ENCODE measurements at regions not wholly inside any gene's neighbourhood (a gene's known extent, or its start where the extent isn't known, plus 50 kb on each side); places are given as distances from the start of the nearest gene placed in this dataset.
"Not testable (repeated sequence)": the region's sequence is repeated elsewhere in the genome, so short reads cannot be mapped to it uniquely, and the experiment has no call there.

DNA sequence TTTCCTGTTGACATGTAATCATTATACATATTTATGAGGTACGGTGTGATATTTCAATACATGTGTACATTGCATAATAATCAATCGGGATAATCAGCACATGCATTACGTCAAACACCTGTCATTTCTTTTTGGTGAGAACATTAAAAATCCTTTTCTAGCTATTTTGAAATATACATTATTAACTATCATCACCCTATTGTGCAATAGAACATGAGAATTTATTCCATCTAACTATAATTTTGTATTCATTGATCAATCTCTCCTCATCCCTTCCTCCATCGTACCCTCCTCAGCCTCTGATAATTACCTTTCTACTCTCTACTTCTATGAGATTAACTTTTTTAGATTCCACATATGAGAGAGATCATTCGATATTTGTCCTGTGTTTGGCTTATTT, 170.9 kb upstream of the GHR start:
- no peak for DNase-seq

DNA sequence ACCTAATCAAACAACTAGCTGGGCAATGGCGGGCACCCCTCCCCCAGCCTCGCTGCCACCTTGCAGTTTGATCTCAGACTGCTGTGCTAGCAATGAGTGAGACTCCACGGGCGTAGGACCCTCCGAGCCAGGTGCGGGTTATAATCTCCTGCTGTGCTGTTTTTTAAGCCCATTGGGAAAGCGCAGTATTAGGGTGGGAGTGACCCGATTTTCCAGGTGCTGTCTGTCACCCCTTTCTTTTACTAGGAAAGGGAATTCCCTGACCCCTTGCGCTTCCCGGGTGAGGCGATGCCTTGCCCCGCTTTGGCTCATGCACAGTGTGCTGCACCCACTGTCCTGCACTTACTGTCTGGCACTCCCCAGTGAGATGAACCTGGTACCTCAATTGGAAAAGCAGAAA, 163.3 kb upstream of the GHR start:
- not testable (repeated sequence) for DNase-seq

DNA sequence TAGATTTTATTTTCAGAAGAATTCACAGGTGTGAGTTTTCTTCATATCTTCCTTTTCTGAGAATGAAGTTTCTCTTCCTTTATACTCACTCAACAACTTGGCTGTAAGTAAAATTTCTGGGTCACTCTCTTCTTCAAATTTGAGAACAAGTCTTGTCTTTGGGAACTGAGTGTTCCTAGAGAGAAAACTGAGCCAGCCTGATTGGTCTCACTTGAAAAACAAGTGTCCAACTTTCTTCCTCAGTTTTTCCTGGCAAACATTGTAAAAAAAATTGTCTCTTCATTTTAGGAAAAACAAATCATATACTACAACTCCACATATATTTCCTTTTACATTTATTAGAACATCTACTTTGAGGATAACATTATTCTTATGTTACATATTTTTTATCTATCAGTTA, 156.1 kb upstream of the GHR start:
- no peak for DNase-seq

DNA sequence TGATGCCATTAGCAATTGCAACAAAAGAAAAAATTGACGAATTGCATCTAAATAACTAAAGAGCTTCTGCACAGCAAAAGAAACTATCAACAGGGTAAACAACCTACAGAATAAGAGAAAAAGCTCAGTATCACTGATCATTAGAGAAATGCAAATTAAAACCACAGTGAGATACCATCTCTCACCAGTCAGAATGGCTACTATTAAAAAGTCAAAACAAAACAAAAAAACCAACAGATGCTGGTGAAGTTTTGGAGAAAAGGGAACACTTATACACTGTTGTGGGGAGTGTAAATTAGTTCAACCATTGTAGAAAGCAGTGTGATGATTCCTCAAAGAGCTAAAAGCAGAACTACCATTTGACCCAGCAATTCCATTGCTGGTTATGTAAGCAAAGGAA, 155.1 kb upstream of the GHR start:
- not testable (repeated sequence) for DNase-seq

DNA sequence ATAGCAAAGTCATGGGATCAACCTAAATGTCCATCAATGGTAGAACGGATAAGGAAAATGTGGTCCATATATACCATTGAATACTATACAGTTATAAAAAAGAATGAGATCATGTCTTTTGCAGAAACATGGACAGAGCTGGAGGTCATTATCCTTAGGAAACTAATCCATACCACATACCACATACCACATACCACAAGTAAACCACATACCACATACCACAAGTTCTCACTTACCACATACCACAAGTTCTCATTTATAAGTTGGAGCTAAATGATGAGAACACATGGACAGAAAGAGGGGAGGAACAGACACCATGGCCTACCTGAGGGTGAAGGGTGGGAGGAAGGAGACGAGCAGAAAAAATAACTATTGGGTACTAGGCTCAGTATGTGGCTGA, 154.6 kb upstream of the GHR start:
- DNase-seq: peak; percentile 67

DNA sequence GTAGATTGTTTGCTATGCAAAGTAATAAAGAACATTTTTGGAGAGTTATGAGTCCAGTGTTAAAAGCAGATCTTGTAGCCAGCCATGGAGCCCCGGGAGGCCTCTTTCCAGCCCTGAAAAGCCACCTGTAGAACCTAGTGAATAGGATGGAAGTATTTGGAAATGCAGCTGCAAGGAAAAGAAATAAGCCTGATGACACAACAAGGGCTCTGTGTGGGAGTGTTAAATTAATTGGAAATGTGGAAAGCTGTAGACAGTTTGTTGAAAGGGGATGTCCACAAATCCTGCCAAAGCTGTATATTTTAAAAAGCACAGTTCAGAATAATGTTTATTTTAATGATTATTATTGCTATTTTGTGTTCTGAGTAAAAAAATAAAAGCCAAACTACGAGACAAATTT, 152.5 kb upstream of the GHR start:
- DNase-seq: no peak

DNA sequence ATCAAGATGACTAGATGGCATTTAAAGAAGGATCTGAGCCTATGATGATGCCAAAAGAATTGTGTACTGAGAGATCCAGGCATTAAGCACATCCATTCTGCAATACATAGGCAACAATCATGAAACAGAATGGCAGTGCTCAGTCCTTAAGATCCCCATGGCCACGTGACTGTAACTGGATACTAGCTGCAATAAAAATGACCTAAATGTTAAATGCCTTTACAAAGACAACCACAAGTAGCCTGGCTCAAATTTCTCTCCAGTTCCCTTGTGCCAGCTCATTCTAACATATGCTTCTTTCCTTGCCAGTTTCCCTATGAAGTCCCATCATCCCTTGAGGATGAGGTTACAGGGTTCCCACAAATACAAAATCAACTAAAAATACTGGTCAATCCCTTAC, 148.3 kb upstream of the GHR start:
- no peak for DNase-seq

DNA sequence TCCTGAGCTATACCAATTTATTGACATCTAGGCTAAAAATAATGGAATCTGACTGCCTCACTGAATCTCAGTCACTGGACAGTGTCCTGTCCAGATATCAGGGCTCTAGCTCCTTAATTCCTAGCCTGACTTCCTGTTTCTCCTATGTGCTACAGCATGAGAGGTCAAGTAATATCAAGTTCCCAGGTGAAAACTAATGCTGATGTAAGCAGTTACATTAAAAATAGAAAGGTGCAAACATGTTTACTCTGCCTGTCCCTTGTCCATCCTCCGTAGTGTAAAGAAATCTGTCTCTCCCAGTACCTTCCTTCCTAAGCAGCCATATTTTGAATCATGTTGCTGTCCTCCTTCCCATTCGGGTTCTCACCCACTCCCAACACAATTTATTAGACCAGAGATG, 145.9 kb upstream of the GHR start:
- no peak for DNase-seq

DNA sequence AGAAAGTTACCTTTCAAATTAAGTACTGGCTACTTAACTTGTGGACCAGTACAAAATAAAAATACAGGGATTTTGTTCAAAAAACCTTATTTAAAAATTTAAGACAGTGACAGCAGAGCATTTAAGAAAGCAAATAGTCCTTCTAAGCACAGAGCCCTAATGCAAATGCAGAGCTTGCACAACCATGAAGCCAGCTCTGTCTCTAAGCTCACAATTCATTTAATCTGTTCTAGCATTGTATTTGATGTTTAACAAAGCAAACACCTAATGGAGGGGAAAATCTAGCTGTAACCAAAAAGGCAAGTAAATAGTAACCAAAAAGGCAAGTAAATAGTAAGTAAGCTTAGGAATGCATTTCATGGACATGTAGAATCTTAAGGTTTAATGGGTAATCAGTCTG, 138.7 kb upstream of the GHR start:
- no peak for DNase-seq

DNA sequence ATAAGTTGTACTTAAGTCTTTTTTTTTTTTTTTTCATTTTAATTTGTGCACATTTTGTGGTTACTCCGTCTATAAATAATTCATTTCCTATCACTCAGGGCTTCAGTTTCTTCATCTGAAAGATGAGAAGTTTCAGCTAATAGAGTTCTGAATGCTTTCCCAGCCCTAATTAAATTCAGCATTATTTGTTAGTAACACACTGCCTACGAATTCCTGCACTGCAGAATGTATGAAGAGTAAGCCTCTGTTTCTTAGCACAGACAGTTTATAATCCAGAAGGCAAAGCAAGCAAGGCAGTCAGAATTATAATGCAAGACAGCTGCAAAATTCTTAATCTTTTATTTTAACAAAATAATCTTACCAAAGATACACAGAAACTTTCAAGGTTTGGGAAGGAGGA, 138.0 kb upstream of the GHR start:
- DNase-seq: no peak

DNA sequence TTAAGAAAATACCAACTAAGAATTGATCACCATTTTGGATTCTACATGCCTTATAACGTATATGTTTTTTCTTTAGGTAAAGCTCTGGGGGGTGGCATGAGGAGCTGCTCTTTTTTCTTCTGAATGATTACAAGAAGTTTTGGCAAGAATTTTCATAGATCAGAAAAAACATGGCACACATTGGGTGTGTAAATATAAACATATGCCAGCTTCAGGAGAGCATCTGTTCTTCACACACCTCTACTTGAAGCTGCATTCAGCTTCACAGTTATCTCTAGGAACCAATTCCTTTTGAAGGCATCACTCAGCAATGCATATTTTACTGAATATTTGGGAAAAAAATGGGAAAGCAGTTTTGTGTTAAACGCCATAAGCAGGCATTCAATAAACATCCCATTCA, 122.7 kb upstream of the GHR start:
- DNase-seq: no peak

DNA sequence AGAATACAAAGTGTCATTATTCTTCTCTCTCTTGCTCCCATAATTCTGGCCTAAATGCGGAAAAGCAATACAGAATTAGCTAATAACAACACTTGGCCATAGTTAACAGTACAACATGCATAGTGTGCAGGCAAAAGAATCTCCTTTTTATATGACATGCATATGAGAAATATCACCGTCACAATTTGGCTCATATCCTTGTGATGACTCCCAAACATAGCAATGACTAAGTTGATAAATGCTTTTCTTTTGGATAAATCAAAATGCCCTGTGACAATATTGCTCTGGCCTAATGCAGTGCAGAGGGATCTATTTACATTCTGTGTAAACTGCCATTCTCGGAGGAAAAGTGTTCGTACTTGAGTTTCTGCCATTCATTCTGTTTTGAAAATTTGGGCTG, 121.9 kb upstream of the GHR start:
- no peak for DNase-seq

DNA sequence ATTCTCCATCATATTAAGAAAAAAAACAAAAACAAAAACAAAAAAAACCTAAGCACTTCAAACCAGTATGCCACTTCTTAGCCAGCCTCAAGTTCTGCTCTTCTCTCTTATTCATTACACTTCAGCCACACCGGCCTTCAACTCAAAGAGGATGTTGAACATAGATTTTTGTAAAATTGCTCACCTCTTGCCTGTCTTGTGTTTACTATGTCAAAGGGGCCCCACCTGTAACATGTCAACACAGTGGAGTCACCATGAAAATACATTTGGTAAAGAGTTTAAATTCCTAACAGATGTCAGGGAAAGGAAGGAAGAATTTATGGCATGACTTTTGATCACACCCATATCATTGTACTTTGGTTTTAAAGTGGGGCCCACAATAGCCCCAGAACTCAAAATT, 121.1 kb upstream of the GHR start:
- DNase-seq: no peak

DNA sequence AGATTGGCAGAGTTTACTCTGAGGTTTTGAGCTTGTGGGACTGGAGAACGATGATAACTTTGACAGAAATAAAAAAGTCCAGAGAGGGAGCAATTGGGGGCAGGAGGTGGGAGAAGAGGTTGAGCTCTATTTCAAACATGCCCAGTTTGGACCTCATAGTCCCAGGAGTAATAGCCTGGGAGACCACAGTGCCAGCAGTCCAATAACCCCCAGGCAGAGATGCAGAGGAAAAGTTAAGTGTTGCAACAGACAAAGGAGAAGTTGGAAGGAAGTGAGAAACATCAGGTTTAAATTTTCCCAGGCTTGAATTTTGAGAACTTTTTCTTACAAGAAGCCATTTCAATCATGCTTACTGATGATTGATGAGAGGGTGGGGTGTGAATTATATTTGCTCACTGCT, 117.0 kb upstream of the GHR start:
- no peak for DNase-seq

DNA sequence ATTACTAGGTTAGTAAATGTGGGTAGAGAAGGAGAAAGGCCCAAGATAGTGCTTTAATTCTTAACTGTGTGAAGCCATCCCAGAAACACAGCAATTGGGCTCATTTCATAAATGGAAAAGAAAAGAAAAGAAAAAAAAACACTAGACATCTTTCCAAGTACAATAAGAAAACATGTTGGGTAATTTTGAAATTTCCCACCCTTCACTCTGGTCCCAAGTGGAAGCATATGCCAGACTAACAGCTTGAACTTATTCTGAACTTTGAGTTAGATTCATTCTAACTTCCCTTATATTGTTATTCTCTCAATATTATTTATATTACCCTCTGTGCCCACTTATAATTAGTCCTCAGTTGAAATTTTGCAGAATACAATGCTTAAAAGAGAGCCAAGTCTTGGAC, 113.4 kb upstream of the GHR start:
- no peak for DNase-seq

DNA sequence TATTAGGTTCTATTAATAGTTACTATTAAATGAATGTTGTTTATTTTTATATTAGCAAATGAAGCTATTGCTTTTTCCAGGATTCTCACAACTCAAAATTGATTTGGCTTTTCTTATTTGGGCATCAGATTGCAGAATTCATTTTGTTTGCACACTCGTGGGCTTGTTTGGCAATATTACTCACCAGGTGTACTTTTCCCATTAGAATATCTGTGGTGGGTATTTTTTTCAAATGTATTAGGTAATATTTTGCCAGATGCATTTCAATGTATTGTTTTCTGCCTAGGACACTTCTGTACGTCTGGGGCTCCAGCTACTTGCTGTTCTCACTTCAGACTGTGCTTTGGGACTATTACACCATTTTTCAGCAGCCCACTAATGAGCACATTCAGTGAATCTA, 108.0 kb upstream of the GHR start:
- DNase-seq: no peak

DNA sequence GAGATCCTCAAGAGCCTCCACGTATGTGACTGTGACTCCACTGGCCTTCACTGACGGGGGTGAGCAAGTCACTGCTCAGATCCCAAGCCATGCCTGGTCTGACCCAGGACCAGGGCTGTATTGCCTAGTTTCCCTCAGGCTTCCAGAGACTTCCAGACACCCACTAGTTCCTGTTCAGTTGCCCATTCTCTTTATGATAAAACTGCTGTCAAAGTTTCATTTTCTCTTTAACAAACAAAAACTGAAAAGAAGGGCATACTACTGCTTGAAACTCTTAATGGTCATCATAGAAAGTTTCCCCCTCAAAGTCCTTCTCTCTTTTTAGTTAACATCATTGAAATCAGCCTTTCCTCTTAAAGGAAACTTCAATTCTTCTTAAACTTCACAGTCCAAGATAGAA, 105.7 kb upstream of the GHR start:
- DNase-seq: no peak

DNA sequence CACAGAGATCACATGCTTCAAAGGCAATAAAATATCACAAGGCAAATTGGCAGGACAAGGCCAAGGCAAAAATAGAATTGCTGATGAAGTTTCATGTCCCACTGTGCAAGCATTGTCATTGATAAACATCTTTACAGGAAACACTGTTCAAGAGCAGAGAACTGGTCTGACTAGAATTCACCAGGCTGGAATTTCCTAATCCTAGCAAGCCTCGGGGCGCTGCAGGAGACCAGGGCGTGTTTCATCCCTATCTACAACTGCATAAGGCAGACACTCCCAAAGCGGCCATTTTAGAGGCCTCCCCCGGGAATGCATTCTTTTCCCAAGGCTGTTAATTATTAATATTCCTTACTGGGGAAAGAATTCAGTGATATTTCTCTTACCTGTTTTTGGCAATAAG, 103.7 kb upstream of the GHR start:
- peak; percentile 21 for DNase-seq

DNA sequence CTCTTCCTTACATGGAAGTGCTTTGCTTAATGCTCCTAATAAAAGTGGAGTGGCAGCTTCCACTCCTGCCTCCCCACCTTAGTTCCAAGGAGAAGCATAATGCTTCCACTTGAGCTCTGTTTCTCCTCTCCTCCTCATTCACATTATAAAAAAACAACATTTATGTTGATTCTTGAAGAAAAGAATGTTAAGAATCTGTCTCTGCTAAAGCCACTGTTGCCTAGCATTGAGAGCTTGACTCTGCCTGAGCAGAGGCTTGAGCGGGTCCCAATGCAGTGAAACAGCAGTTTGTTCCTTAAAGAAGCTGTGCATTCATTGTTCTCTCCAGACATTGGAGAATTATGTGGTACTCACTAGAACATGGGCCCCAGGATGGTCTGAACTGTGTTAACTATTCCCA, 101.5 kb upstream of the GHR start:
- no peak for DNase-seq

DNA sequence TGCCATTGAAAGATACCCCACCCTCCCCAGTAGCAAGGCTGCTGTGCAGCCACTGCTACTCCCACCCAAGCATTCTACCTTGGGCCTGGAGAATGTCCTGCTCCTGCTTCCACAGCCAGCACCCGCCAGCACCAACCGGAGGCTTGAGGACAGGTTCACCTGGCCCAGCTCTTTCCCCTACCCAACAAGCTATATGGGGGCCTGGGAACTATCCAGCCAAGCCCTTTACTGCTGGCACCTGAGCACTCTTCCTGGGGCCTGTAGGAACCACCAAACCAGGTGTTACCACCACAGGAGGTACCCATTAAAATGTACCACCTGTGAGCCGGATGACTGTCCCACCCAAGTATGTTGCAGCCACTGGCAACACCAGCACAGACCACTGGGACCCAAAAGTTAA, 86.1 kb upstream of the GHR start:
- DNase-seq: no peak

DNA sequence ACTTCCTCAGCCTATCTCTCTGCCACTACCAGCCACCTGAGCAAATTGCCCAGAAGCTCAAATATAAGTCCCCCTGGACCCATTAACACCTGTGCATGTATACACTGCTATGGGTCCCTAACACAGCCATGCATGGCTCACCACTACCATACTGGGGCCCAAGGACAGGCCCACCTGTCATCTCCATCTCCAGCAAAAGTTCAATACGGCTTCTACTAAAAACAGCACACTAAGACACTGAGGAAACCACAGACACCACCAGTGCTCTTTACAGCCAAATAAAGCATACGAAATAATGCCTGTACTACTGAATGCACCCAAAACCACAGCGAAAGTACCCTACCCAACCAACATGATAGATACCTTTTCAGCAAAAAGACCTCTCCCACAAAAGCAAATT, 85.6 kb upstream of the GHR start:
- DNase-seq: no peak

DNA sequence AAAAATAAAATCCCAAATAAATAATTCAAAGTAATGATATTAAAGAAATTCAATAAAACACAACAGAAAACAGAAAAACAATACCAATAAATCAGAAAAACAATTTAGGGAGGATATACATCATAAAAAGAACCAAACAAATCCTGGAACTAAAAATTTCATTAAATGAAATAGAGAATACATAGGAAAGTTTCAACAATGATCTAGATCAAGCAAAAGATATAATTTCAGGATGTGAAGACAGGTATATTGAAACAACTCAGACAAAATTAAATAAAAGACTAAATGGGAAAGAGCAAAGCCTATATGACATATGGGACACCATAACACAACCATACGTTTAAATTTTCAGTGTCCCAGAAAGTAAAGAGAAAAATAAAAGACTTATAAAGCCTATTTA, 85.1 kb upstream of the GHR start:
- no peak for DNase-seq

DNA sequence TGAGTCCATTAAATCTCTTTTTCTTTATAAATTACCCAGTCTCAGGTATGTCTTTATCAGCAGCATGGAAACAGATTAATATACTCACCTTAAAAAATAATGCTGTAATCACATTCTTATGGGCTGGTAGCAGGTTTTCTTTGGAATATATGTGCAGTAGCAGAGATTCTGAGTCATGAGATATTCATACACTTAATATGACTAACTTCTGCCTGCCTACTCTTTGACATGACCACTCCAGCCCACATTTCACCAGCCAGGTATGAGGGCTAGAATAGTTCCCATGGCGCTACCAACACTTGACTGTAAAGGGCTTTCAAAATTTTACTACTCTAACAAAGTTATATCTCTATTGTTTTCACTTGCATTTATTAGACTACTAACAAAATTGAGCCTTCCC, 74.1 kb upstream of the GHR start:
- DNase-seq: no peak

DNA sequence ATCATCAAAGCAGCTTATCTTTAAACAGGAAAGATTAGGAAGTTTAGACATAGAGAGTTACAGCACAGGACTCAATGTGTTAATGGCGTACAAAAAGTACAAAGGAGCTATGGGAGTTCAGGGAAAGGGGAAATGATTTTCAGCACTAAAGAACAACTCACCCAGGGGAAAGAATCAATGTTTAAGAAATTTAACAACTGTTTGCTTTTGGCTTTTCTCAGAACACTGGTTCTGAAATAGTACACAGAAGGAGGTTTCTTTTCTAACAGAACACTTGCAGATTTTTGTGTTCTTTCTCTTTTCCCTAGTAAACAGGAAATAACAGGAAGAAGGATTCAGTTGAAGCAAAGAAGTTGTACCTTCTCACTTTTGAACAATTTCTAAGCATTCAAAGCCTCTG, 71.3 kb upstream of the GHR start:
- DNase-seq: no peak

DNA sequence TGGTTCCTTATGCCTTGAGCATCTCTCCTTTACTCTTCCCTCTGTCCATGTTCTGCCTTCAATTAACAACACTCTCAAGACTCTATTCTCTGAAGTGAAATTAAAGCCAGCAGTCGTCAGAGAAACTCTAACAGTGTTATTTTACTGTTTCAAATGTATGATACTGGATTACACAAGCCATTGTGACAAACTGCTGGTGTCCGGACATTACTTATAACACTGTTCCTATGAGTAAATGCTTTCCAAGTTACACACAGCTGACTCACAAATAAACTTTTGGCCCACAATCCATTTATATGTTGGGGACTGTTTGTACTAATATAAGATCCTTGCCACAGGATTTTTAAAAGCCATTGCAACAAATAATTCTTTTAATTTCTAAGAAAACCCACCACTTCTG, 63.2 kb upstream of the GHR start:
- DNase-seq: no peak

DNA sequence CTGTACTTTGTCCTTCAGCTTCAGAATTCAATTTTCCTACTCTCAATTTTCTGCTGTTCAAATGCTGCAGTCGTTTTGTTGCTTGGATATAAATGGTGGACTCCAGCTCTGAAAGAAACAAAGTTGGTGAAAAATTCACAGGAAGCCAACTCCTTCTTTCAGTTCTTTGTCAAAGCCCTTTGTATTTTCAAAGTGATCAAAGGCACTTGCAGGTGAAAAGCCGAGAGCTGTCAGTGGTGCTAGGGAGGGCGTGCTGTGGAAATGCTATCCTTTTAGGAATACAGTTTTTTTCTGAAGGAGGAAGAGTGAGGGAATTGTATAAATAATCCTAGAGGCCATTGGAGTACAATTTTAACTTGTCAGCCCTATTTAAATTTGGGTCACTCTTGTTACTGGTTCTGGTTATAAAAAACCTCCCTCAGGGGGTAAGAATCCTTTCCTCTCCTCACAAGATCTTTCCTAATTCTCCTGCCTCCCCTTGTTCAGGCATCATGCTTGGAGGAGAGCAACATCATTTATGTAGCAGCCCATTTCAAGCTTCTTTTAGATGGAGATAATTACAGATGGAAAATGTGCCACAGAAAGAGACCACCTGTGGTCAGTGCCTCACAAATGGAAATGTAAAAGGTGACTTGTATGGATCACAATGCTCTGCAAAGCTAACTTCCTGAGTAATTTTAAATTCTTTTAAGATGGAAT, 62.5 kb upstream of the GHR start:
- DNase-seq: no peak
